Keratinocyte (primary cell): ENCODE measurements at regions not wholly inside any gene's neighbourhood (a gene's known extent, or its start where the extent isn't known, plus 50 kb on each side); places are given as distances from the start of the nearest gene placed in this dataset.

Source experiments
- CTCF ChIP-seq, 3 experiments: IDR thresholded peaks in 1 of 3; conservative IDR thresholded peaks in 1 of 3; optimal IDR thresholded peaks in 1 of 3; 2 replicates in 2 of 3; 3 replicates in 1 of 3; pipeline versions ENCODE3 to v1.5.1; 2011; ENCODE audit warnings: low read length in 3 of 3, mild to moderate bottlenecking in 3 of 3, moderate library complexity in 2 of 3, control low read depth in 1 of 3, inconsistent platforms in 1 of 3; ENCODE audit not compliant: insufficient read depth in 2 of 3; ENCODE audit errors: extremely low read depth in 1 of 3
- EZH2 ChIP-seq: IDR thresholded peaks from one replicate; pipeline ENCODE4 v1.6.1; 2012; ENCODE audit warnings: inconsistent platforms, mild to moderate bottlenecking, low read length, moderate library complexity

- no peak for TF ChIP-seq CTCF (optimal IDR thresholded peaks at IDR 0.05 in 1 of 3, IDR thresholded peaks at IDR 0.05 in 1 of 3, conservative IDR thresholded peaks at IDR 0.05 in 1 of 3; ENCODE audit: extremely low read depth in 1 of 3, insufficient read depth in 2 of 3, low read length in 3 of 3)
- no peak for TF ChIP-seq EZH2
Measured at GRCh38 chr13:59459972-59460371, 703.8 kb downstream of the DIAPH3 start.
